ENCODE measurements at regions not wholly inside any gene's neighbourhood (a gene's known extent, or its start where the extent isn't known, plus 50 kb on each side); places are given as distances from the start of the nearest gene placed in this dataset.
"Not testable (repeated sequence)": the region's sequence is repeated elsewhere in the genome, so short reads cannot be mapped to it uniquely, and the experiment has no call there.

- DNase-seq (ENCODE audit: low spot score), result peak; percentile 66
These were observed 118.8 kb downstream of the SKIDA1 start for GRCh38 chr10:21406595-21407193.

- DNase-seq (ENCODE audit: low spot score), result no peak
These were observed 119.5 kb downstream of the SKIDA1 start for GRCh38 chr10:21405981-21406380.

- no peak for DNase-seq (ENCODE audit: low spot score)
These were observed 122.0 kb downstream of the SKIDA1 start for GRCh38 chr10:21403256-21404015.

- peak; percentile 69 for DNase-seq (ENCODE audit: low spot score)
These were observed 122.8 kb downstream of the SKIDA1 start for GRCh38 chr10:21402606-21403083.

- no peak for DNase-seq (ENCODE audit: low spot score)
These were observed 124.3 kb downstream of the SKIDA1 start for GRCh38 chr10:21401196-21401595.

GRCh38 chr10:21399392-21400035, 126.0 kb downstream of the SKIDA1 start:
- peak; percentile 61 for DNase-seq (ENCODE audit: low spot score)

GRCh38 chr10:21398563-21399231, 126.8 kb downstream of the SKIDA1 start:
- peak; percentile 83 for DNase-seq (ENCODE audit: low spot score)

- DNase-seq (ENCODE audit: low spot score), result peak; percentile 21
These were observed 128.6 kb downstream of the SKIDA1 start for GRCh38 chr10:21396889-21397288.

- no peak for DNase-seq (ENCODE audit: low spot score)
These were observed 131.6 kb downstream of the SKIDA1 start for GRCh38 chr10:21393931-21394330.

- no peak for DNase-seq (ENCODE audit: low spot score)
These were observed 136.9 kb downstream of the SKIDA1 start for GRCh38 chr10:21388589-21388988.

- DNase-seq (ENCODE audit: low spot score), result no peak
These were observed 137.6 kb downstream of the SKIDA1 start for GRCh38 chr10:21387868-21388267.

GRCh38 chr10:21385996-21386585, 139.4 kb downstream of the SKIDA1 start:
- no peak for DNase-seq (ENCODE audit: low spot score)

GRCh38 chr10:21385536-21385935, 139.9 kb downstream of the SKIDA1 start:
- DNase-seq (ENCODE audit: low spot score), result no peak

- no peak for DNase-seq (ENCODE audit: low spot score)
These were observed 146.3 kb downstream of the SKIDA1 start for GRCh38 chr10:21379143-21379542.

- not testable (repeated sequence) for DNase-seq (ENCODE audit: low spot score)
These were observed 150.2 kb downstream of the SKIDA1 start for GRCh38 chr10:21375274-21375673.

- DNase-seq (ENCODE audit: low spot score), result not testable (repeated sequence)
These were observed 151.6 kb downstream of the SKIDA1 start for GRCh38 chr10:21373881-21374280.

- DNase-seq (ENCODE audit: low spot score), result peak; percentile 94
These were observed 152.7 kb downstream of the SKIDA1 start for GRCh38 chr10:21372651-21373410.

- peak; percentile 8 for DNase-seq (ENCODE audit: low spot score)
These were observed 155.8 kb downstream of the SKIDA1 start for GRCh38 chr10:21369697-21370096.

- DNase-seq (ENCODE audit: low spot score), result no peak
These were observed 156.6 kb downstream of the SKIDA1 start for GRCh38 chr10:21368728-21369425.

GRCh38 chr10:21368022-21368582, 157.4 kb downstream of the SKIDA1 start:
- DNase-seq (ENCODE audit: low spot score), result no peak

Measured in A172 (cell line).